K562 (cell line): ENCODE measurements at regions not wholly inside any gene's neighbourhood (a gene's known extent, or its start where the extent isn't known, plus 50 kb on each side); places are given as distances from the start of the nearest gene placed in this dataset.

ENCODE experiments used
- KAT7 ChIP-seq: sonication (generic); formaldehyde crosslinking; IDR thresholded peaks from 2 replicates; pipeline ENCODE4 v1.8.0; 2022; ENCODE audit warnings: missing genetic modification reagents, mild to moderate bottlenecking, borderline replicate concordance
- POLR2AphosphoS5 ChIP-seq: IDR thresholded peaks from 2 replicates; pipeline ENCODE4 v1.6.1; 2011; ENCODE audit warnings: mild to moderate bottlenecking, low read depth, low read length, moderate library complexity; ENCODE audit not compliant: control insufficient read depth, insufficient read depth

- TF ChIP-seq POLR2AphosphoS5 (no peak), KAT7 (no peak)
Observed at GRCh38 chr17:15882777-15883176, 62.2 kb upstream of the ADORA2B start.
